Fibroblast of the conjunctiva (primary cell): ENCODE measurements at regions not wholly inside any gene's neighbourhood (a gene's known extent, or its start where the extent isn't known, plus 50 kb on each side); places are given as distances from the start of the nearest gene placed in this dataset.

Experiments used
- DNase-seq: peaks from one replicate; pipeline ENCODE4 v3.0.0-alpha.2; 2010; ENCODE audit warnings: low read depth

DNA sequence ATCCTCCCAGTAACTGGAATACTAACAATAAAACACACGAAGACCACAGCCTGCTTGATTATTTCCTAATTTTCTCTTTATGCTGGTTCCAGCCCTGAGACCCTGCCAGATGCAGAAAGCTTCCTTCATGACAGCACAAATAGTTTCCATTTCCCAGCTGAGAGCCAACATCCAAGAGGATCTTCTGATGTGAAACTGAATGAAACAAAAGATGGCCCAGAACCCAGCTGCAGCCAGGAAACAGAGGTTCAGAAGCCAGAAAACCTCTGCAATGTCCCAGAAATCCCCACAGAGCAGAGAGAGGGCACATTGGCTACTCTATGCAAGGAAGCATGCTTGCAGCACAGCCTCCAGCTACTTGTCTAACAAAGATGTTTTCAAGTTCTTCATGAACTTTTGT, 61.8 kb upstream of the PLEKHG1 start:
- no peak for DNase-seq

DNA sequence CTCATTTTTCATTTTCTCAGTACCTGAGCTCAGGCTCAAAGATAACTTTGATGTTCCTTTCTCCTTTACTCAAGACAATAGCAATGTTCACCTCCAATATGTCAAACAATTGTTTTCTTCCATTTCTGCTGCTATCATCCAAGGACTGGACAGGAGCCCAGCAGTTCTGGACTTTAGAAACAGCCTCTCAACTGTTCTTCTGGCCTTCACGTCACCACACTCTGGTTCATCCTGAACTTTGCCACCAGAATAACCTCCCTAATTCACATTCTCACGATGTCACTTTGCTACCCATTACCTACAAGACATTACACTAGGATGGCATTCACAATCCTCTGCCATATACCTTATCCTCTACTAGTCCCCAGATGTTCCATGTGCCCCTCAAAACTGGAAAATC, 60.6 kb upstream of the PLEKHG1 start:
- DNase-seq, result no peak

DNA sequence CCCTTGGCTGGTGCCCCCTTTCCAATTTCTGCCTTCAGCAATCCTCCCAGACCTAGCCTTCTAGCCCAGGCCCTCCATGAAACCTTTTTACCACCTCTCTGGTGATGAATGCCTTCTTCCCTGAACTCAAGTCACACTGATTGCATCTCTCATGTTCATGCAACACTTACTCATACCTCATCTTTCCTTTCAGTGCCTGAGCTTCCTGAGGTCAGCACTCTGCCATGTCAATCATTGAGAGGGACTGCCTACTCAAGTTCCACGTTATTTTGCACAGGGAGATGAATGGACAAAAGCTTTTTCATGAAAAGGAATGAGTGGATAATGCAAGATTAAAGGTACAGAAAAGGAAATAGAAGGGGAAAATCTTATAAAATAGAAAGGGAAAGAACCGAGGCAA, 60.1 kb upstream of the PLEKHG1 start:
- no peak for DNase-seq

DNA sequence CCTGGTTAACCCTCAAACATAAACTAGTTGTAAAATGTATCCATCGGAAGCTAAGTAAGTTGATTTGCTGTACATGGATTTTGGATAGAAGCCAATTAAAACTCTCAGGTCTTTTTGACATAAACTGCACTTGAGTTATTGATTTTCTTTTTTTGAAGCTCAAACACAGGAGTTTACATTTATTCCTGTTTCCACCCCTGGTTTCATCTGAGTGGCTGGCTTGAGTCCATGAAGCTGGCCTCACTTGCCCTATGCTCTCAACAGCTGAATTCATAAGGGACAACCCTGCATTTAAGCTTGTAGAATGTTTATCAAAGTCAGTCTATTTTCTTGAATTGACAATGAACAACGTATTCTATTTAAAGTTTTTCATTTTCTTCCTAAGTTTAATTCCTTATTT, 58.1 kb upstream of the PLEKHG1 start:
- no peak for DNase-seq

GRCh38 chr6:150543178-150543577, 56.5 kb upstream of the PLEKHG1 start:
- no peak for DNase-seq

DNA sequence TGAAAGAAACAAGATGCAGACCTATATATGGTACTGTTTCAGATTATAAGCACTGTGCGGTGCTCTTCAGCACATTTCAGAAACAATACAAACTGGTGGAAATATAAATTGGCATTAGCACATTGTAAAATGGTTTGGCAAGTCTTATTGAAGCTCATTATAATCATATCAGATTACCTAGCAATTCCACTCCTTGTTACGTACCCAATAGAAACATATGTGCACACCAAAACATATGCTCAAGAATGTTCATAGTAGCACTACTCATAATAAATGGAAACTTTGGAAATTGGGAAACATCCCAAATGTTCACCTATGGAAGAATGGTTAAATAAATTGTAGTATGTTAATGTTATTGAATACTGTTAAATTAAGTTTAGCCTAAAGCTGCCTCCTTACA, 54.9 kb upstream of the PLEKHG1 start:
- DNase-seq, result no peak

DNA sequence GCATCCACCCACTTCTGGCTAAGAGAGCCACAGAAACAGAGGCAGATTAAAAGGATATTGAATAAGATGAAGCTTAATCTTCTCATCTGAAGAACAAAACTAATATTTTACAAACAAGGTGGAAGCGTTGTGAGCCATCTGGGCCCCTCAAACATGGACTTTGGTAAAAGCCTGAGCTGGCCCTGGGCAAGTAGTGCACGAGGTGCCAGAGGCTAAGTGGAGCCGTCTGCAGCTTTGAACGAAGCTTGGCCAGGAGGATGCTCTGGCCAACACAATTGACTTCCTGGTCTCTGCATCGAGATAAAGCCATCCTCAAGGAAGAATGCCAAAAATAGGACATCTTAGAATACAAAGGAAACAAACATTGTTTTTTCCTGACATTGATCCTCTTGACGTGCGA, 53.2 kb upstream of the PLEKHG1 start:
- no peak for DNase-seq

DNA sequence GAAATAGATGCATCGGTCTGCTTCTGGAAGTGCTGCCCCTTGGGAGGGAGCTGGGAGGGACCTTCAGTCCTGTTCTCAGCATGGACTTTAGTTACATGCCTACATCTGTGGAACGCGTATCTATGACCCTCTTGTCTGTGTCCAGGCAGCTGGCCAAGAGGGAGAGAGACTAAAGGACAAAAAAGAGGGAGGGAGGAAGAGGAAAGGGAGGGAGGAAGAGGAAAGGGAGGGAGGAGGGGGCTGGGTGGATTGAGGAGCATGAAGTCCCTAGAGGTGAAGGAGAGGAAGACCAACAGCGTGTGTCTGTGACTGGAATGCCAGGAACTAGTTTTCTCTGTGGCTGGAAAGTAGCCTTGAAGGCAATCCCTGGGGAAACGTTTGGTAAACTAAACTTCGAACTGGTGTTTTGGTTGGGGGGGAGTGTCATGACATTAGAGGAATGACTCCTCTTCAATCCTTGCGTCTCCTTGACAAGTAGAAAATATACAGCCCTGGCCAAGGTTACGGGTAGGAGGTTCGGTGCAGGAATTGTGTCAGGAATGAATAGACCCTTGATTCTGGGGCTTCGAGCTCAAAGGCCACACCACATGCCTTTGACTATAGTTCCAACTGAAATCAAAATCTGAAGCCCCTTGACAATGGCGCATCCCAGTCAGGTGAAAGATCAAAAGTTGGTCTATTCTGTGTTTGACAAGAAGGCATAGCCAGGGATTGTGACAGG, 52.0 kb upstream of the PLEKHG1 start:
- no peak for DNase-seq

GRCh38 chr6:150548330-150548729, 51.4 kb upstream of the PLEKHG1 start:
- DNase-seq, result no peak

- no peak for DNase-seq
Measured at GRCh38 chr6:150549007-150549406, 50.7 kb upstream of the PLEKHG1 start.

GRCh38 chr6:150549674-150550101, 50.0 kb upstream of the PLEKHG1 start:
- DNase-seq, result no peak
